A549 (cell line): ENCODE measurements at regions not wholly inside any gene's neighbourhood (a gene's known extent, or its start where the extent isn't known, plus 50 kb on each side); places are given as distances from the start of the nearest gene placed in this dataset.

ENCODE experiments used
- ATAC-seq, 2 experiments: fragments of 200-7000 bp in 1 of 2; fragments of >200 bp in 1 of 2; cut with Nextera tagmentation in 1 of 2; cut with Tn5 transposase in 1 of 2; 3 replicates each; pipeline versions ENCODE4 v1.8.0 to v1.9.1; 2018 to 2020; ENCODE audit warnings: mild to moderate bottlenecking in 1 of 2, moderate library complexity in 1 of 2
- CTCF ChIA-PET: fragments of 300-600 bp; sonication (Branson Sonifier 250); formaldehyde crosslinking; extraction: SDS; loops from one replicate; lab custom pipeline; 2021; ENCODE audit warnings: antibody characterized with exemption, inconsistent platforms; lab: Yijun Ruan, JAX
- POLR2A ChIA-PET: fragments of 350-600 bp; formaldehyde crosslinking; extraction: SDS; loops from one replicate; lab custom pipeline; 2021; ENCODE audit warnings: antibody characterized with exemption, inconsistent platforms; lab: Yijun Ruan, JAX
- DNase-seq, 2 experiments: peaks; one replicate each; pipeline versions ENCODE4 v3.0.0 to v3.0.0-alpha.2; 2011 to 2016; ENCODE audit warnings: low read depth in 1 of 2, low spot score in 1 of 2
- FAIRE-seq: peaks from 2 replicates; lab custom pipeline; 2011; peaks lifted over from hg19 to GRCh38; lab: Jason Lieb, UNC
- H3K27ac ChIP-seq, 2 experiments: fragments of >200 bp; sonication (Bioruptor Twin); formaldehyde crosslinking; 3 replicates each; pipeline ENCODE4 v1.5.1; 2016 to 2017
- H3K4me1 ChIP-seq: fragments of >200 bp; sonication (Bioruptor Twin); formaldehyde crosslinking; 3 replicates; pipeline ENCODE4 v1.6.1; 2016
- H3K4me2 ChIP-seq: fragments of >200 bp; sonication (Bioruptor Twin); formaldehyde crosslinking; 3 replicates; pipeline ENCODE4 v1.6.1; 2016
- H3K4me3 ChIP-seq: fragments of >200 bp; sonication (Bioruptor Twin); formaldehyde crosslinking; 3 replicates; pipeline ENCODE4 v1.5.1; 2016
- H3K9me3 ChIP-seq: fragments of >200 bp; sonication (Bioruptor Twin); formaldehyde crosslinking; 3 replicates; pipeline ENCODE4 v1.6.1; 2016
- CBX2 ChIP-seq: fragments of 200-600 bp; sonication (generic); IDR thresholded peaks from 2 replicates; pipeline ENCODE4 v1.6.1; 2016; ENCODE audit warnings: low read depth, mild to moderate bottlenecking, borderline replicate concordance
- CBX8 ChIP-seq: fragments of 200-600 bp; sonication (generic); IDR thresholded peaks from 2 replicates; pipeline ENCODE4 v1.6.1; 2016
- CEBPB ChIP-seq, 2 experiments: fragments of >200 bp in 1 of 2; sonication (Bioruptor Twin) in 1 of 2; formaldehyde crosslinking in 1 of 2; IDR thresholded peaks; 2 replicates each; pipeline ENCODE4 v1.6.1; 2012 to 2016
- CHD4 ChIP-seq: fragments of 200-600 bp; sonication (generic); IDR thresholded peaks from 2 replicates; pipeline ENCODE4 v1.6.1; 2016; ENCODE audit warnings: antibody characterized with exemption, mild to moderate bottlenecking, borderline replicate concordance
- E2F6 ChIP-seq: IDR thresholded peaks from 2 replicates; pipeline ENCODE4 v1.6.1; 2012; ENCODE audit warnings: low read depth, borderline replicate concordance
- EHF ChIP-seq: fragments of 250-450 bp; sonication (Bioruptor Pico); IDR thresholded peaks from 2 replicates; pipeline ENCODE4 v1.5.0; 2020; ENCODE audit warnings: mild to moderate bottlenecking
- EHMT2 ChIP-seq: fragments of 200-600 bp; sonication (generic); IDR thresholded peaks from 2 replicates; pipeline ENCODE4 v1.6.1; 2016; ENCODE audit warnings: antibody characterized with exemption, low read depth, mild to moderate bottlenecking, moderate library complexity
- EP300 ChIP-seq, 2 experiments: fragments of >200 bp; sonication (Bioruptor Twin); formaldehyde crosslinking; IDR thresholded peaks; 2 replicates in 1 of 2; 3 replicates in 1 of 2; pipeline ENCODE4 v1.6.1; 2016 to 2017
- ESRRA ChIP-seq: fragments of 150-350 bp; IDR thresholded peaks from 2 replicates; pipeline ENCODE4 v1.6.1; 2014; ENCODE audit warnings: mild to moderate bottlenecking, low read length, borderline replicate concordance
- FOSB ChIP-seq: fragments of 250-450 bp; sonication (Bioruptor Pico); IDR thresholded peaks from 2 replicates; pipeline ENCODE4 v1.5.0; 2020; ENCODE audit warnings: mild to moderate bottlenecking, moderate library complexity
- FOSL2 ChIP-seq, 2 experiments: fragments of 450-650 bp in 1 of 2; fragments of >200 bp in 1 of 2; sonication (Bioruptor Twin) in 1 of 2; formaldehyde crosslinking; IDR thresholded peaks; 2 replicates each; pipeline versions ENCODE4 v1.5.0 to v1.6.1; 2016 to 2020; ENCODE audit warnings: mild to moderate bottlenecking in 1 of 2, moderate library complexity in 1 of 2
- FOXS1 ChIP-seq: fragments of 250-450 bp; sonication (Bioruptor Pico); IDR thresholded peaks from 2 replicates; pipeline ENCODE4 v1.5.0; 2020; ENCODE audit warnings: mild to moderate bottlenecking, moderate library complexity
- HDAC2 ChIP-seq: fragments of 200-600 bp; sonication (generic); IDR thresholded peaks from 2 replicates; pipeline ENCODE4 v1.6.1; 2016
- HMGXB4 ChIP-seq: fragments of 250-450 bp; sonication (Bioruptor Pico); IDR thresholded peaks from 2 replicates; pipeline ENCODE4 v1.5.0; 2021; ENCODE audit warnings: mild to moderate bottlenecking, moderate library complexity, borderline replicate concordance
- HOXB13 ChIP-seq: fragments of 250-450 bp; sonication (Bioruptor Pico); IDR thresholded peaks from 2 replicates; pipeline ENCODE4 v1.5.0; 2020; ENCODE audit warnings: low read depth, mild to moderate bottlenecking, moderate library complexity
- HOXB5 ChIP-seq: fragments of 250-450 bp; sonication (Bioruptor Pico); IDR thresholded peaks from 2 replicates; pipeline ENCODE4 v1.5.0; 2020; ENCODE audit warnings: mild to moderate bottlenecking, moderate library complexity
- JUN ChIP-seq, 2 experiments: fragments of >200 bp; sonication (Bioruptor Twin); formaldehyde crosslinking; IDR thresholded peaks; 2 replicates in 1 of 2; 3 replicates in 1 of 2; pipeline ENCODE4 v1.6.1; 2016 to 2017
- JUNB ChIP-seq: fragments of >200 bp; sonication (Bioruptor Twin); formaldehyde crosslinking; IDR thresholded peaks from 2 replicates; pipeline ENCODE4 v1.6.1; 2016
- KDM1A ChIP-seq: fragments of 200-600 bp; sonication (generic); IDR thresholded peaks from 2 replicates; pipeline ENCODE4 v1.6.1; 2016; ENCODE audit warnings: low read depth, mild to moderate bottlenecking
- KDM5A ChIP-seq: fragments of 200-600 bp; sonication (generic); IDR thresholded peaks from 2 replicates; pipeline ENCODE4 v1.6.1; 2016; ENCODE audit warnings: antibody characterized with exemption, mild to moderate bottlenecking
- MAFK ChIP-seq: fragments of 450-650 bp; IDR thresholded peaks from 2 replicates; pipeline ENCODE4 v1.6.1; 2014; ENCODE audit not compliant: partially characterized antibody
- MAX ChIP-seq: IDR thresholded peaks from 2 replicates; pipeline ENCODE4 v1.6.1; 2012
- NR3C1 ChIP-seq: fragments of >200 bp; sonication (Bioruptor Twin); formaldehyde crosslinking; IDR thresholded peaks from 3 replicates; pipeline ENCODE4 v1.6.1; 2017
- POLR2A ChIP-seq: IDR thresholded peaks from 2 replicates; pipeline ENCODE4 v1.6.1; 2012; ENCODE audit warnings: mild to moderate bottlenecking, low read length
- POLR2AphosphoS2 ChIP-seq: conservative IDR thresholded peaks from 2 replicates; pipeline ENCODE4 v1.6.1; 2012; ENCODE audit warnings: low read length, improper control_type of control experiment, inconsistent platforms
- RFX5 ChIP-seq: fragments of 450-650 bp; IDR thresholded peaks from 2 replicates; pipeline ENCODE4 v1.7.1; 2014; ENCODE audit warnings: antibody characterized with exemption, mild to moderate bottlenecking, moderate library complexity
- SMC3 ChIP-seq: fragments of >200 bp; sonication (Bioruptor Twin); formaldehyde crosslinking; IDR thresholded peaks from 3 replicates; pipeline ENCODE4 v1.6.1; 2018; ENCODE audit warnings: inconsistent platforms
- TFCP2L1 ChIP-seq: fragments of 250-450 bp; sonication (Bioruptor Pico); IDR thresholded peaks from 2 replicates; pipeline ENCODE4 v1.5.0; 2021; ENCODE audit warnings: mild to moderate bottlenecking
- TP53 ChIP-seq: fragments of 250-450 bp; sonication (Bioruptor Pico); IDR thresholded peaks from 2 replicates; pipeline ENCODE4 v1.5.0; 2021; ENCODE audit warnings: mild to moderate bottlenecking, moderate library complexity
- WGBS: methylation state at CpG from one replicate; pipeline ENCODE4 v1.1.6; 2017; ENCODE audit errors: missing lambda C conversion rate; 5-methylcytosine and 5-hydroxymethylcytosine counted together

- FAIRE-seq (no peak), DNase-seq (no peak), ATAC-seq (no peak)
- Histone ChIP-seq H3K9me3 (0 out of 3 replicates have a peak, but pooled peaks cover 6% of the 10 kb centered on the region), H3K4me2 (no peak overlapping the region), H3K27ac (no peak overlapping the region; a peak in 2 of 6 replicates), H3K4me3 (no peak overlapping the region), H3K4me1 (no peaks in the 10 kb centered on the region)
- POLR2A ChIA-PET, result no interaction called here
- CTCF ChIA-PET, result no interaction called here
- WGBS, result 91% methylated on average over 3 of the region's 3 CpGs
- no peak for TF ChIP-seq FOXS1 (CRISPR knock-in tag)
- no peak for TF ChIP-seq KDM1A
- no peak for TF ChIP-seq HOXB5
- TF ChIP-seq FOSB (CRISPR knock-in tag), result no peak
- no peak for TF ChIP-seq CBX2
- no peak for TF ChIP-seq NR3C1
Measured at GRCh38 chr1:235004840-235005391, 123.7 kb downstream of the TOMM20 start.

GRCh38 chr1:235004276-235004675 lies 124.4 kb downstream of the TOMM20 start:
- no peak for TF ChIP-seq FOXS1 (CRISPR knock-in tag)
- no peak for TF ChIP-seq KDM1A
- no peak for TF ChIP-seq POLR2AphosphoS2
- no peak for TF ChIP-seq EHMT2
- TF ChIP-seq SMC3, result no peak
- peaks cover under 1% of the 10 kb centered on the region; the same call in 1 of the 3 replicates for H3K4me1 ChIP-seq
- WGBS, result 91% methylated on average over 2 of the region's 2 CpGs
- H3K4me2 ChIP-seq, result no peak overlapping the region
- no peak overlapping the region for H3K4me3 ChIP-seq
- H3K27ac ChIP-seq, result peak overlapping the region in 1 of 2 experiments; percentile 30; a peak in 2 of 6 replicates
- ChIA-PET CTCF (no interaction called here), POLR2A (no interaction called here)
- H3K9me3 ChIP-seq, result 0 out of 3 replicates have a peak, but pooled peaks cover 6% of the 10 kb centered on the region
- peak in 1 of 2 experiments; percentile 32; a peak in 1 of 6 replicates for ATAC-seq
- DNase-seq, result no peak
- FAIRE-seq, result no peak

DNA sequence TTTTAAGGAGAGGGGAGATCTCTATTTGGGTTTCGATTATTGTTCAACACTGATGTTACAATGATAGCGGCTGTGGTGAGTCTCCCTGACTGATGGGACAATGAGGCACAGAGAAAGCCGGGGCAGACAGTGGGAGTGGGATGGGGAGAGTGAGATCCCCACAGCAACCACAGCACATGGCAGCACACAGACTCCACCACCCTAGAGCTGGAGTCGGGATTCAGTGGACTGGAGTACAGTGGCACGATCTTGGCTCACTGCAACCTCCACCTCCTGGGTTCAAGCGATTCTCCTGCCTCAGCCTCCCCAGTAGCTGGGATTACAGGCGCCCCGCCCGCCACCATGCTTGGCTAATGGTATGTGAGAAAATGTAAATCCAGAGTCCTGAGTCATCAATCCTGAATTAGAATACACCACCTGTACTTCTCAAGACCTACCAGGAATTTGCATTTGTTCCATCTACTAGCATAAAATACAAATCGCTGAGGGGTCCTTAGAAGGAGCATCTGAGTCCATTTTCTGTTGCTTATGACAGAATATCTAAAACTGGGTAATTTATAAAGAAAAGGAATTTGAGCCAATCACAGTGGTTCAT lies 125.8 kb downstream of the TOMM20 start:
- WGBS, result 92% methylated on average over 10 of the region's 10 CpGs
- Histone ChIP-seq H3K27ac (0 out of 6 replicates have a peak overlapping the region, but pooled peaks of 1 of the 2 experiments have one; percentile 17), H3K4me2 (no peak overlapping the region), H3K4me3 (no peak overlapping the region), H3K4me1 (peaks cover 15% of the 10 kb centered on the region), H3K9me3 (0 out of 3 replicates have a peak, but pooled peaks cover 5% of the 10 kb centered on the region)
- CTCF ChIA-PET, result interaction anchor here (1.4 kb wide), 1 partner anchor 9 kb away, joined by 7 read pairs; no protein-coding TSS in a partner anchor
- no peak for ATAC-seq
- no peak for TF ChIP-seq POLR2AphosphoS2
- TF ChIP-seq EP300 (IDR thresholded peaks at IDR 0.05), result no peak
- peak; percentile 2 for TF ChIP-seq MAFK
- no peak for TF ChIP-seq JUNB
- DNase-seq, result no peak
- no peak for FAIRE-seq
- POLR2A ChIA-PET, result no interaction called here

GRCh38 chr1:234999513-234999940 lies 129.1 kb downstream of the TOMM20 start:
- TF ChIP-seq ESRRA (no peak), EHF (CRISPR knock-in tag) (no peak), CEBPB (IDR thresholded peaks at IDR 0.05) (no peak), E2F6 (no peak), KDM5A (no peak), HOXB13 (CRISPR knock-in tag) (no peak), JUN (IDR thresholded peaks at IDR 0.05) (no peak), TFCP2L1 (no peak), CHD4 (no peak), MAX (no peak), POLR2A (no peak), SMC3 (no peak), HMGXB4 (CRISPR knock-in tag) (no peak), TP53 (CRISPR knock-in tag) (no peak), CBX8 (no peak), HDAC2 (no peak), FOSL2 (IDR thresholded peaks at IDR 0.05) (no peak), FOSL2 (CRISPR knock-in tag; IDR thresholded peaks at IDR 0.05) (no peak), JUNB (no peak), RFX5 (no peak)
- POLR2A ChIA-PET, result no interaction called here
- ATAC-seq (no peak), DNase-seq (no peak), FAIRE-seq (no peak)
- H3K27ac ChIP-seq, result peak overlapping the region; percentile 87 to 88
- 98% methylated on average over 10 of the region's 10 CpGs for WGBS
- no peak overlapping the region for H3K4me2 ChIP-seq
- CTCF ChIA-PET, result interaction anchor here (0.7 to 1.8 kb wide), 2 partner anchors 8 to 68 kb away, joined by 3 to 5 read pairs; no protein-coding TSS in a partner anchor
- H3K4me3 ChIP-seq, result no peak overlapping the region
- H3K9me3 ChIP-seq, result no peaks in the 10 kb centered on the region
- peaks cover 31% of the 10 kb centered on the region for H3K4me1 ChIP-seq
